Fibroblast of skin of right quadriceps (primary cell): ENCODE measurements at regions not wholly inside any gene's neighbourhood (a gene's known extent, or its start where the extent isn't known, plus 50 kb on each side); places are given as distances from the start of the nearest gene placed in this dataset.
A peak's percentile ranks its signal among the peaks of the same experiment; 100 is the strongest.
"Not testable (repeated sequence)": the region's sequence is repeated elsewhere in the genome, so short reads cannot be mapped to it uniquely, and the experiment has no call there.

ENCODE experiments used
- DNase-seq: peaks from one replicate; pipeline ENCODE4 v3.0.0-alpha.2; 2013

DNA sequence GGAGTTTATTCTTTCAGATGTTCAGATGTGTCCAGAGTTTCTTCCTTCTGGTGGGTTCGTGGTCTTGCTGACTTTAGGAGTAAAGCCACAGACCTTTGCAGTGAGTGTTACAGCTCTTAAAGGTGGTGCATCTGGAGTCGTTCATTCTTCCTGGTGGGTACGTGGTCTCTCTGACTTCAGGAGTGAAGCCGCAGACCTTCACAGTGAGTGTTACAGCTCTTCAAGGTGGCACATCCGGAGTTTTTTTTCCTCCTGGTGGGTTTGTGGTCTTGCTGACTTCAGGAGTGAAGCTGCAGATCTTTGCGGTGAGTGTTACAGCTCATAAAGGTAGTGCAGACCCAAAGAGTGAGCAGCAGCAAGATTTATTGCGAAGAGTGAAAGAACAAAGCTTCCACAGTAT lies 1263.2 kb downstream of the REEP3 start:
- not testable (repeated sequence) for DNase-seq

DNA sequence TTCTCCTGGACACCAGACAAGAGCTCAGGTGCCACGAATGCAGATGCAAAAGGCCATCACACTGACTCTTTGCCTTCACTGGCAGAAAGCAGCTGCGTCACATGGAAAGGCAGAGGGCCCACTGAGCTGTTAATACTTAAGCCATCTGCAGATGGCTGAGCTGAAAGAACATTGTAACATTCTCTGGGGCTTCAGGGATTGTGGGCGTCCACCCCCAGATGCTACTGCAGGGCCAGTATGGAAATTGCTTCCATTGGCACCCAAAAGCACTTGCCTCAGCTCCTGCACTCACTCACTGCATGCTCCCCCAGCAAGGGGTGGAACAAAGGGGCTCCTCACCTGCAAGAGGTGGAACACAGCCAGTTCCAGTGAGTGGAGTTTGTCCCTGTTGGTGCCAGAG lies 1264.6 kb downstream of the REEP3 start:
- no peak for DNase-seq

DNA sequence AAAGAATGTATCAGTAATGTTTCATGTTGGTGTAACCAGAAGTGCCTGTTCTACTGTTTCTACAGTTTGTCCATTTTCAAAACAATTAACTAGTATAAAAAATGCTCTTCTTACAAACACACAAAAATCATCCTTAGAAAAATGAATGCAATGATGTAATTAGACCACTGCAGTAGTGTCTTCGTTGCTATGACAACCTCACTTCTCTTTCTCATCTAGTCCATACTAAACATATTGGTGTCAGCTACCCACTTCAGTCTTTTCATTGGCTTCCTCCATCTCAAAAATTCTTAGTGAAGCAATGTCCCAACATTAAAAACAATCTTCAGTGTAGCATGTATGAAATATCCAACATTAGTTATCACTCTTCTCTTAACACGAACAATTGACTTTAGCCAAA lies 1265.8 kb downstream of the REEP3 start:
- DNase-seq, result no peak

DNA sequence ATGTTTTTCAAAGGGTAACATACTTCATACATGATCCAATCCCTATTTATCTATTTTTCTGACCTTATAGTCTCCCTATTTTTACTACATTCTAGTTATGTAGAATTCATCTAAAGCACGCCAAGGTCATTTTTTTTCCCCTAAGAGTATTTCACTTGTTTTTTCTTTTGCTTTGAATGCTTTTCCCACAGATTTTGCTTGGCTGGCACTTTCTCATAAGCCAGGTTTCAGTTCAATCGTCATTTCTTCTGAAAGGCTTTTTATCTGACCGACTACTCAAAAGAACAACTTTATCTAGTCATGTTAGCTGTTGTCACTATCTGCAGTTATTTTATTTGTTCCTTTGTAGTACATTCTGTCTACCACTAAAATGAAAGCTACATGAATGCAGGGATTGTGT lies 1274.6 kb downstream of the REEP3 start:
- DNase-seq, result no peak

DNA sequence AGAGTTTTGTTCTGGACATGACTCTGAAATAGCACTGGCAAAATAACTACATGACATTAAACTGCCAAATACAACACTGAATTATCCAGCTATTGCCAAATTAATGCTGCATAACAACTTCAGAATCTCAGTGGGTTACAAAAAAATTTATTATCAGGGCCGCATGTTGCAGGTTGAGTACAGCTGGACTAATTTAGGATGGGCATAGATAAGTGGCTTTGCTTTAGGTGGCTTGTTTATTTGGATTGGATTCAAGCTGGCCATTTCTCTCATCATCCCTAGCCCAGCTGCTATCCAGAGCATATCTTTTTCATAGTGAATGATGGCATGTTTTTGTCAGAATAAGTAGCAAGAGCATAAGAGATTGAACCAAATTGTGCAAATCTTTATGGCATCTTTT lies 1277.1 kb downstream of the REEP3 start:
- DNase-seq, result no peak

DNA sequence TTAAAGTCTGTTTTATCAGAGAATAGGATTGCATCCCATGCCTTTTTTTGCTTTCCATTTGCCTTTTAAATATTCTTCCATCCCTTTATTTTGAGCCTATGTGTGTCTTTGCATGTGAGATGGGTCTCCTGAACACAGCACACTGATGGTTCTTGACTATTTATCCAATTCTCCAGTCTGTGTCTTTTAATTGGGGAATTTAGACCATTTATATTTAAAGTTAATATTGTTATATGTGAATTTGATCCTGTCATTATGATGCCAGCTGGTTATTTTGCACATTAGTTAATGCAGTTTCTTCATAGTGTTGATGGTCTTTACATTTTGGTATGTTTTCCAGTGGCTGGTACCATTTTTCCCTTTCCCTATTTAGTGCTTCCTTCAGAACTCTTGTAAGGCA lies 1287.0 kb downstream of the REEP3 start:
- not testable (repeated sequence) for DNase-seq

DNA sequence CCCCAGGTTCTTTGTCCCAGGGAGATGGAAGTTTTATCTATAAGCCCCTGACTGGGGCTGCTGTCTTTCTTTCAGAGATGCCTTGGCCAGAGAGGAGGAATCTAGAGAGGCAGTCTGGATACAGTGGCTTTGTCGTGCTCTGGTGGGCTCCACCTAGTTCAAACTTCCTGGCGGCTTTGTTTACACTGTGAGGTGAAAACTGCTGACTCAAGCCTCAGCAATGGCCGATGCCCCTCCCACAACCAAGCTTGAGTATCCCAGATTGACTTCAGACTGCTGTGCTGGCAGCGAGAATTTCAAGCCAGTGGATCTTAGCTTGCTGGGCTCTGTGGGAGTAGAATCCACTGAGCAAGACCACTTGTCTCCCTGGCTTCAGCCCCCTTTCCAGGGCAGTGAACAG lies 1288.8 kb downstream of the REEP3 start:
- DNase-seq, result peak; percentile 2

DNA sequence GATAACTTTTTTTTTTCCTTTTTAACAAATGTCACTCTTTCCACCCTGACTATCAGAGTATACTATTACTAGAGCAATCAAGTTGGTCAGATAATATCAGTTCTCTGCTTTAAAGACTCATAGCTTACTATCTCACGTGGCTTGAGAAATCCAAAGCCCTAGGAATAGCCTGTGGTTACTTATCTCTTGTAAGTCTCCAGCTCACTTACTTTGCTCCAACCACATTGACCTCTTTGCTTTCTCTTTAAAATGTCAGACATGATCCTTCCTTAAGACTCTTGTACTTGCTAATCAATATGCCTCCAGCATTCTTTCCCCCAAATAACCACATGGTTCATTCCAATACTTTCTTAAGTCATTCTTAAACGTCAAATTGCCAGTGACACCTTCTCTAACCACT lies 1292.2 kb downstream of the REEP3 start:
- no peak for DNase-seq

DNA sequence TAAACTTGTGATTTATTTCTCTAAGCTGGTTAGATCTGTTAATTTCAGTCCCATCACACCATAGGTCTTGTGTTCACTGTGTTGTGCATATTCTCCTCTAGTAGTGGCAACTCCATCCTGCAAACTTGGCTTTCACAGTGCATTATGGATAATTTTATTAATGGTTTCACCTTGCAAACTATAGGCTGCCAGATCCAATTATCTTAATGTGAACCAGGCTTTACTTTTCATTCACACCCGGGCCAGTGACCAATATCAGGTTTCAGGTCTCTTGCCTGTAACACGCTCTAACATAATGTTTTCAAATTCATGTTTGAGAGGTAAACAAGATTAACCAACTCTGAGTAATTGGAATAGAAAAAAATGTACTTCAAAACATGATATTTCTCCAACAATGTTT lies 1293.0 kb downstream of the REEP3 start:
- DNase-seq, result no peak

DNA sequence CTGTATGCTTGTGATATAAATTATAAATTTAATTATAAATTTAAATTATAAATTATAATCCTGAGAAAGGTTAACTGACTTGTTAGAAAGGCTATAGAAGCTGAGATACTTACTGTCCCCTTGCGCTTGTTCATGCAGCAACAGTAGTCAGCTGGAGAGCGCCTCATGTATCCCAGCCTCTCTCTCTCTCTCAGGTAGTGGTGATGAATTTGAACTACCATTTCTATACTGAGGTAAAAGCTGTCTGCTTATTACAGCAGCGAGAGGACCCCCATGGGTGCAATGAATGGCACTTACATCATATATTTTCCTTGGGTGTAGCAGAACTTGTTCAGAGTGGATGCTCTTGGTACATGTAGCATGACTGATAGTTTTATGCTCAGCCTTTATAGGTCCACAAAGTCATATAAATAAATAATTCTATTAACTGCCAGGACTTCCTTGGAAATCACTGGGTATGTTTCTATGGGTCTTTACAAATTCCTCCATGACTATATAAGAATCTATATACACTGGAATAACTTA lies 1308.7 kb downstream of the REEP3 start:
- no peak for DNase-seq

DNA sequence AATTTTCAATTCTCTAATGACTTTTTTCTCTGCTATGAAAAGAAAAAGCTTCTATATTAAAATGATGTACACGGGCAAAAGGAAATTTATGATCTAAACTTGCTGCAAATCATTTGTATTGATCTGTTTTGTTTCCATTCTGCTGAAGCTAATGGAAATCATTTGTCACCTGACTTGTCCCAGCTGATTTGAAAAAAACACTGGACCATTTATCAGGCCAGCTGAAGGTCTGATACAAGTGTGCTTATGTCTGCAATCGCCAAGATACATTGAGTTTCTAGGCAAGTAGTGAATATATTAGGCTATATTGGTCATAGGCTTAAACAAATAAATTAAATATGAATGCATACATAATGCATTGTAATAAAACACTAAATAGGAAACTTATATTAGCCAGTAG lies 1309.7 kb downstream of the REEP3 start:
- no peak for DNase-seq

DNA sequence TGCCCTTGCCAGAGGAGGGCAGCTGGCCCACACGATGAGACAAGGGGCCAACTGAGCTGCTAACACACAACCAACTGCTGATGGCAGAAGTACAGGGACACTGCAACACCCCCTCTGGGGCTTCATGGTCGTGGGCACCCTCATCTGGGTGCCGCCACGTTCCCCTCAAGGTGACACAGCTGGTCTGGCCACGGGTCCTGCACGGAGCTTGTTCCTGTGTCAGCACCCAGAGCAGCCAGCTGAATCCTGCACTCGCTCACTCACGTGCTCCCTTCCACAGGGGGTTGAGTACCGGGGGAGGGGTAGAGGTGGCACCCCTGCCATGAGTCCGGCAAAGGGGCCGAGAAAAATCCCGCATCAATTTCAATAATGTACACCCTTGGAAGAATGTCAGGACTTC lies 1319.1 kb downstream of the REEP3 start:
- DNase-seq, result no peak

DNA sequence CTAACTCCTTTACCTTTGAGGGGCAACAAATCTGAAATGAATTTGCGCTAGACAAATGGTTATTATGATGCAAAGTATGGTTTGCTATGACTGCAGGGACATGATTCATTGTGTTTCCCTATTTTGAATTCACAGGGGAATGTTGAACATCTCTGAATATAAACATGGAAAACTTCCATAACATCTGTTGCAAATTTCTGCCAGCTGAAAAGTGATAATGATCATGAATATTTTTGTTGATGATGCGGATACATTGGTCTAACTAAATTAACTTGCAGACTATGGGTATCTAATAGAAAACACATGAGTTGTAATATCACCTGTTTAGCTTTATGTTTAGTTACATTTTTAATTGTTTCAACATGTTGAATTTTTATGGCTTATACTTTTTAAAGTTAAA lies 1325.5 kb downstream of the REEP3 start:
- DNase-seq, result peak; percentile 1

DNA sequence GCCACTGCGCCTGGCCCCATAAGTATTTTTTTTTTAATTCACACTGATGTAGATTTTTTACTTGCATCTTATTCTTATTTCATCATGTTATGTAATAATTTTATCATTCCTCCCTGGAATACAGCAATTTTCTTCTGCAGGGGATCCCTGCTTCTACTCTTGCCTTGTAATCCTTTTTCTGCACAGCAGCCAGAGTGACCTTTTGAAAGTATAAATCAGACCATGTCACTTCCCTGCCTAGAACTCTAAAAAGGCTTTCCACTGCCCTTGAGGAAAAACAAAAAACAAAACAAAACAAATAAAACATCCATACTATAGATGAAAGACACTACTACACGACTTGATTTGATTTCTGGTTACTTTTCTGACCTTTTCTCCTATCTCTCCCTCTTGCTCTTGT lies 1334.7 kb downstream of the REEP3 start:
- DNase-seq, result no peak

DNA sequence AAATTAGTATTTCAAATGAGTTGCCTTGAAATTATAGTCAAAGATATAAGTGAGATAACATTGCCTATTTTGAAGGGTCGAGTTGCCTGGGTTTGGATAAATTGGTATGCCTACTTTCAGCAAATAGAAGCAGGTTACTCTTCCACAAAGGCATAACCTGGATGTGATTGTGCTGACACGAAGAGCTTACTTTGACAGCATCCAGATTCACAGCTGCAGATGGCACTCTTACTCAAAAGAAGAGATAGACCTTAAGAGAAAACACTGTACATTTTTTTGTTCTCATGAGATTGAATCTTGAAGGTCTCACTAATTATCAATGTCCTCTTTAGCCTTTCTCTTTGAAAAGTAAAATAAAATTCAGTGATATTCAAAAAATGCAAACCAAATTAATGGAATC lies 1338.7 kb downstream of the REEP3 start:
- DNase-seq, result no peak

DNA sequence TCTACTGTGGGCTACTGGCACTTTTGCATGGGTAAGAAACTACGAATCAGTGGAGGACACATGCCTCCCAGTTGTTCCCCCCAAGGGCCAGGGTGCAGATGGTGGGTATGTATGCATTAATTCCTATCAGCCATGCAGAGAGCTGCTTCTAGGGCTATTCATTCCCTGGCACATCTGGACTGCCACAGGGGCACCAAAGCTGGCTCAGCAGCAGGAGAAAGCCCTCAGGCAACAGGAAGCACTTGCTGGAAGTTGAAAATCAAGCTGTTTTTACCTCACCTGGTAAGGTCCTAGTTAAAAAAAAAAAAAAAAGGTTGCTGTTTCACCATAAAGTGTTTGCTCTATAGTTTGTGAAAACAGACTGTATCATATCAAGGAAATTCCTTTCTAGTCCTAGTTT lies 1342.6 kb downstream of the REEP3 start:
- DNase-seq, result no peak

DNA sequence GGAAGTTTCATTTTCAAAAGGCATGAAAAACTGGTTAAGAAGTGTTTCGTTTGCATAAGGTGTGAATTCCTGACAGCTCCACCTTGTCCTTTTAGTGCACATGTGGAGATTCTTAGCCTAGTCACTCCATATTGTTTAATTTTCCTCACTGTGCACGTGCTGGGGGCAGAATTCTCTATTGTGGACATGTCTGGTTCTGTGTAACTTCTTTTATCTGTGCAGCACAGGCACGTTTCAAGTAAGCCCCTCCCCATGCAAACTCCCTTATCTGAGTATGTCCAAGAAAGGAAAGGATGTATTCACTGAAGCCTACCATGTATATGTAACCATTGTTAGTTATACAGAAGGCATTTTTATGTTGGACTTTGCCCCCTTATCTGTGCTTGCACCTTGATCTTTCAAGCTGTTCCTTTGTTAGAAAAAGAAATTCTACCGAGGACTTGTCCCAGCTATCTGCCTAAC lies 1346.3 kb downstream of the REEP3 start:
- no peak for DNase-seq

DNA sequence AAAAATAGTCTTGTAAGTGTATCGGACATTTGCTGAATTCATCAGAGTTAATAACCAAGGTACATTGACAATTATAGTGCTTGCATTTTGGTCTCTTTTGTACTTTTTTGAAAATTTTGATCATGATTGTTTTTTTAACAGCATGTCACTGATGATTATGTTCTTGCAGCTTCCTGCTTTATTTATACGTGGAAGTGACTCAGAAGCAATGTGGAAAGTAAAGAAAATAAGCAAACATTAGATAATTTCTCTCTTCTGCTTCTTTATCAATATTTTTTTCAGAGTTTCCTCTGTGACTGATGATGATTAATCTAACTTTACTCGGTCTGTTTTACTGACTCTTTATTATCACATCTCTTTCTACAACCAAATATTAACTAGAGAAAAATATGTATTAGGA lies 1351.9 kb downstream of the REEP3 start:
- no peak for DNase-seq

DNA sequence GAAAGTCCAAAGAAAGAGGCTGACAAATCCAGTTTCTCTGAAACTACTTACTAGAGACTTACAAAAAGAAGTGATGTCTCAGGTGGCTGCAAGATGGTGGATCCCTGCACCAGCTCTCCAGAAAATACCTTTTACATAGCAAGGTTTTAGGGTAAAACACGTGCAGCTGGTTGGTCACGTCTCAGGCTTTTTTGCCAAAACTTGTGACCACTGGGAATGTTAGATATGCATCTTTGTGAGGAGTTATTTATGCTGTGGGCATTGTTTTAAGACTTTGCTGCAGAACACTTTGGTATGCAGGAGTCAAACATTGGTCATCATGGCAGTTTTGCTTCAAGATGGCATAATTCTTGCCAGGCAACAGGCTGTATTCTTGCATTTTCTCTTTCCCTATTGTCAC lies 1352.8 kb downstream of the REEP3 start:
- DNase-seq, result no peak

DNA sequence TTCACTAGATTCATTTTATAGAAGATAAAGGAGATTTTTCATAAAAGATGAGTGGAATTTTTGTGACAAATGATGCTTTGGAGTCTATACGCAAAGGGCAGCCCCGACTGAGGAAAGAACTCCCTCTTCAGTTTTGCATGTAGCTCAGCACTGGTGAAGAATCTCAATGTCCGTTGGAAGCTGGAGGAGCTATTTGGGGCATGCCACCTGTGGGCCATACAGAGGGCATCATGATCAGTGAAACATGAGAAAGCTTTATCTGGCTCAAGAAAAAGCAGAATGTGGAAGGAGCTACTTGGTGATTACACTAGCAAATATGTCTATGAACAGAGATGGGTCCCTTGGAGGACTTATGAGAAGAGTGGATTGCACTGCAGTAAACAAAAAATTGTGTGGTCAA lies 1359.3 kb downstream of the REEP3 start:
- DNase-seq, result no peak

DNA sequence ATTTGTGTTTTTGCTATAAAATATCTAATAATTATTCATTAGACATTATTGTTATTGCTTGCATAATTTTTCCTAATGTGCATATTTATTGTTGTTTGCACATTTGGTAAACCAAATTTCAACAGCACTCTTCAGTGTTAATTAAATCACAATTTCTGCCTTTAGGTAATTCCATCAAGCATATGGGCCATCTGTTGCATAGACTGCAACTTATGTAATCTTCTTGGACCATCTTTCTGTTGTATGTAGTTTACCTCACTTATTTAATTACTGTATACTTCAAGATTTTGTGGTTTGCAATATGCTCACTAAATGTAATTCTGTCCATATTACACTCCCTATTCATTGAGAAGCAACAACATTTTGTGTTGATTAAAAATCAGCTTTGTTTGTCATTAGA lies 1360.1 kb downstream of the REEP3 start:
- DNase-seq, result no peak

DNA sequence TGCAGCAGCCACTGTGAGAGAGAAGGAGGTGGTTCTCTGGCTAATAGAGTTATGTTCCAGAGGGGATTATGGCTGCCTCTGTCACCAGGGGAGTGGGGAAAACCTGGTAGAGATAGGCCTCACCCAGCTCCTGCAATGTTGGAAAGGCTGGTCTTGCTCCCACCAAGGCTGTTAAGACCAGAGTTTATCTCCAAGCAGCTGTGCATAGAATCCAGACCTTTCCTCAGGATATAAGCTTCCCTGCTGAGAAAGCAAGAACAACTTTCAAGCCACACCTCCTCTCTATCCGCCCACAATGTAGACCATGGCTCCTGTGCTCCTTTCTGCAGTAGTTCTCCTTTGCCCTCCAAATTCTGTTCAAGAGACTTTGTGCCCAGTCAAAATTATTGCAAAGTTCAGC lies 1375.4 kb downstream of the REEP3 start:
- DNase-seq, result no peak

DNA sequence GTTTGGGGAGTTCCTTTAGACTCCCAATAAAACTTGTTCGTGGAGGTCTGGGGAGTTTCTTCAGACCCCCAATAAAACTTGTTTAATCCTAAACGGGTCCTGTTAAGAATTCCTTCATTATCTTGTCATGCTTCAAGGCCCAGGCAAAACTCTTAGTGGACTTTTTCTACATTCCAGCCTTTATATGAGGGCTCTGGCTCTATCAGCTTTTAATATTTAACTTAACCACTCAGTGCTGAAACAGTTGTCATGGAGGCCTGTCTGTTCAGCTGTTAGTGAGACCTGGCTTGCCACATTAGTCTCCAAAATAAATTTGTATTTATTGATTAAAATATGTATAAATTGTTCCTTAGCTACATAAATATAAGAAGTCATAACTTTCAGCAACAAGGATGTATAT lies 1385.1 kb downstream of the REEP3 start:
- DNase-seq, result not testable (repeated sequence)

DNA sequence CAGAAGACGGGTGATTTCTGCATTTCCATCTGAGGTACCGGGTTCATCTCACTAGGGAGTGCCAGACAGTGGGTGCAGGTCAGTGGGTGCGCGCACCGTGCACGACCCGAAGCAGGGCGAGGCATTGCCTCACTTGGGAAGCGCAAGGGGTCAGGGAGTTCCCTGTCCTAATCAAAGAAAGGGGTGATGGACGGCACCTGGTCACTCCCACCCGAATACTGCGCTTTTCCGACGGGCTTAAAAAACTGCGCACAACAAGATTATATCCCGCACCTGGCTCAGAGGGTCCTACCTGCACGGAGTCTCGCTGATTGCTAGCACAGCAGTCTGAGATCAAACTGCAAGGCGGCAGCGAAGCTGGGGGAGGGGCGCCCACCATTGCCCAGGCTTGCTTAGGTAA lies 1403.1 kb downstream of the REEP3 start:
- DNase-seq, result not testable (repeated sequence)

DNA sequence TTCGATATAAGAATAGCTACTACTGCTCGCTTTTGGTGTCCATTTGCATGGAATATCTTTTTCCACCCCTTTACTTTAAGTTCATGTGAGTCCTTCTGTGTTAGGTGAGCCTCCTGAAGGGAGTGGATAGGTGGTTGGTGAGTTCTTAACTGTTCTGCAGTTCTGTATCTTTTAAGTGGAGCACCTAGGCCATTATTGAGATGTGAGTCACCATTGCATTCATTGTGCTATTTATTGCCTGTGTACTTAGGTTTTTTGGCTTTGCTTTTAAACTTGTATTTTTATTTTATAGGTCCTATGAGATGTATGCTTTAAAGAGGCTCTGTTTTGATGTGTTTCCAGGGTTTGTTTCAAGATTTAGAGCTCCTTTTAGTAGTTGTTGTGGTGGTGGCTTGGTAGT lies 1430.8 kb downstream of the REEP3 start:
- no peak for DNase-seq

DNA sequence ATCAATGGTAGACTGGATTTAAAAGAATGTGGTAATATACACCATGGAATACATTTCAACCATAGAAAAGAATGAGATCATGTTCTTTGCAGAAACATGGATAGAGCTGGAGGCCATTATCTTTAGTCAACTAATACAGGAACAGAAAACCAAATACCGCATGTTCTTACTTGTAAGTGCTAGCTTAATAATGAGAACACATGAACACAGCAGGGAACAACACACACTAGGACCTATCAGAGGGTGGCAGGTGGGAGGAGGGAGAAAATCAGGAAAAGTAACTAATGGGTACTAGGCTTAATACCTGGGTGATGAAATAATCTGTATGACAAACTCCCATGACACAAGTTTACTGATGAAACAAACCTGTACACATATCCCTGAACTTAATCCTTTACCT lies 1435.2 kb downstream of the REEP3 start:
- DNase-seq, result no peak
